Activated CD4-positive, alpha-beta T cell treated with anti-CD3 and anti-CD28 coated beads for 4 hours (primary cell): ENCODE measurements at regions not wholly inside any gene's neighbourhood (a gene's known extent, or its start where the extent isn't known, plus 50 kb on each side); places are given as distances from the start of the nearest gene placed in this dataset.
"Not testable (repeated sequence)": the region's sequence is repeated elsewhere in the genome, so short reads cannot be mapped to it uniquely, and the experiment has no call there.

Experiments
- DNase-seq, 2 donors: peaks; one replicate each; pipeline ENCODE4 v3.0.0-alpha.2; 2020

DNA sequence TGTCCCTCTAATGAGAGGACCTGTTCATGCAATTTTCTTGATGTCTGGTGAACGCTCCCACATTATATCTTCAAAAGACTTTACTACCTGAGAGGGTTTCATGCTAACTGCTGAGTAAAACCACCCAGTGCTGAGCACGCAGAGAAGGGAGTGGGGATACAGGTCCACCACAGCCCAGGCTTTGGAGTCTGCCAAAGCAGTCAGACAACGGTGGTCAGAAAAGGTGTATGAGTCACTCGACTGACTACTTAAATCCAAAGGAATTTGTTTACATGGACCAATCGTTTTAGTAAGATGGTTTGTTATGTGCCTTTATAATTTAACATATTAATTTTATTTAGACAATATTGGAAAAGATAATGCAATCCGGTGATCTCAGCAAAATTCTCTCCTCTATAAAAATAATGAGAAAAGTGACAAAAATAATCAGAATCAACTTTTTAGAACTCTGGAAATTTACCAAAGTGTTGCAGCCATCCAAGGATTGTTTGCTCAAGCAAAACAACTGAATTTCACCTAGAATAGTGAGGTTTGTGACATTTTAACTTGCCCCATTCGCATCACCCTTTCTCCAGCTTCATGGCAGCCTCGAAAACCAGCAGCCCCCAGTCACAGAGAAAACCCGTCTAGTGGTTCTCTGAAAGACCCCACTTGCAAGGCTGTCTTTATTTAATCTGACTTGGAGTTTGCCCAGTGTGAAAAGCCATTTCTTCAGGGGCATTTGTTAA, 52.1 kb upstream of the PLGLB2 start:
- not testable (repeated sequence) for DNase-seq
